DND-41 (cell line): ENCODE measurements at regions not wholly inside any gene's neighbourhood (a gene's known extent, or its start where the extent isn't known, plus 50 kb on each side); places are given as distances from the start of the nearest gene placed in this dataset.

Experiments used
- CTCF ChIP-seq: IDR thresholded peaks from 2 replicates; pipeline ENCODE4 v1.5.1; 2012; ENCODE audit warnings: borderline replicate concordance, low read length, moderate library complexity, mild to moderate bottlenecking; ENCODE audit not compliant: poor library complexity, severe bottlenecking; ENCODE audit errors: extremely low read depth
- EZH2 ChIP-seq: IDR thresholded peaks from 3 replicates; pipeline ENCODE4 v1.6.1; 2012; ENCODE audit warnings: borderline replicate concordance, low read depth, mild to moderate bottlenecking, moderate library complexity, low read length, inconsistent platforms; ENCODE audit not compliant: severe bottlenecking

DNA sequence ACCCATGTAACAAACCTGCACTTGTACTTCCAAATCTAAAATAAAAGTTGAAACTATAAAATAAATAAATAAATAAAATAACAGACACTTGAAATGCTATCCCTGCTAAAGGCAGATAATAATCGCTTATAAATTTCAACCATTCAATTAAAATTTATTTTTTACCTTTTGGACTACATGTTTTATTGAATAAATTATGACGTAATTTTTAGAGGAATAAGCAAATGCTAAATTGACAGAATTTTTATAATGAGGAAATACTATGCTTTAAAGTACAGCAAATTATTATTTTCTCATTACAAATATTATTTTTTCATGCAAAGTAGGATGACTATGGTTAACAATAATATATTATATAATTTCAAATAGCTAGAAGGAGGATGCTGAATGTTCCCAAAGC, 658.6 kb upstream of the LMO3 start:
- TF ChIP-seq CTCF (no peak), EZH2 (no peak)
